Gastrocnemius medialis (tissue), 4 donors: ENCODE measurements at regions not wholly inside any gene's neighbourhood (a gene's known extent, or its start where the extent isn't known, plus 50 kb on each side); places are given as distances from the start of the nearest gene placed in this dataset.

Source experiments
- ATAC-seq, 2 donors: fragments of 150-250 bp; one replicate each; pipeline ENCODE4 v1.9.1; 2016
- DNase-seq, 2 donors: peaks; one replicate each; pipeline ENCODE4 v3.0.0-alpha.2; 2019
- H3K27ac ChIP-seq, 4 donors: fragments of 200-600 bp; sonication (generic); 1 replicate in 1 of 4; 2 replicates in 3 of 4; pipeline ENCODE4 v1.5.1; 2016 to 2018; ENCODE audit warnings: mild to moderate bottlenecking in 2 of 4, moderate library complexity in 1 of 4
- H3K27me3 ChIP-seq, 3 donors: fragments of 200-600 bp; sonication (generic) in 2 of 3; 1 replicate in 1 of 3; 2 replicates in 2 of 3; pipeline versions ENCODE4 v1.5.1 to v1.6.0; 2016 to 2019; ENCODE audit warnings: mild to moderate bottlenecking in 1 of 3, moderate library complexity in 1 of 3
- H3K36me3 ChIP-seq, 2 donors: fragments of 200-600 bp; sonication (generic) in 1 of 2; one replicate each; pipeline ENCODE4 v1.5.1; 2017 to 2018
- H3K4me1 ChIP-seq, 2 donors: fragments of 200-600 bp; sonication (generic) in 1 of 2; one replicate each; pipeline ENCODE4 v1.5.1; 2016 to 2017; ENCODE audit warnings: mild to moderate bottlenecking in 2 of 2
- H3K4me3 ChIP-seq, 4 donors: fragments of 200-600 bp; sonication (generic) in 3 of 4; 1 replicate in 1 of 4; 2 replicates in 3 of 4; pipeline ENCODE4 v1.5.1; 2016 to 2019; ENCODE audit warnings: mild to moderate bottlenecking in 2 of 4
- H3K9me3 ChIP-seq, 3 donors: fragments of 200-600 bp; sonication (generic) in 2 of 3; 1 replicate in 1 of 3; 2 replicates in 2 of 3; pipeline ENCODE4 v1.5.1; 2016 to 2019
- POLR2A ChIP-seq, 2 donors: fragments of 450-650 bp; IDR thresholded peaks; one replicate each; pipeline ENCODE4 v1.6.1; 2017; ENCODE audit warnings: antibody characterized with exemption in 2 of 2, mild to moderate bottlenecking in 2 of 2, moderate library complexity in 2 of 2
- in situ Hi-C, 4 donors: fragments of 200-750 bp; cut with MboI; loops; one replicate each; pipeline versions ENCODE4 v1.15.0 to v1.8.0; 2017; ENCODE audit warnings: low sequenced_read_pairs in 4 of 4
- intact Hi-C: fragments of 100-400 bp; cut with DNase I; formaldehyde crosslinking; loops from one replicate; pipeline ENCODE4 v1.15.1; 2023; ENCODE audit warnings: low total_unique reads
- TF ChIP-seq, protein P1 (sequence below), 5 experiments: fragments of 450-650 bp in 3 of 5; fragments of 200-600 bp in 2 of 5; sonication (generic) in 2 of 5; IDR thresholded peaks in 4 of 5; conservative IDR thresholded peaks in 1 of 5; 1 replicate in 4 of 5; 2 replicates in 1 of 5; pipeline ENCODE4 v1.5.1; 2016 to 2019; ENCODE audit warnings: antibody characterized with exemption in 5 of 5, mild to moderate bottlenecking in 3 of 5, moderate library complexity in 3 of 5

DNA sequence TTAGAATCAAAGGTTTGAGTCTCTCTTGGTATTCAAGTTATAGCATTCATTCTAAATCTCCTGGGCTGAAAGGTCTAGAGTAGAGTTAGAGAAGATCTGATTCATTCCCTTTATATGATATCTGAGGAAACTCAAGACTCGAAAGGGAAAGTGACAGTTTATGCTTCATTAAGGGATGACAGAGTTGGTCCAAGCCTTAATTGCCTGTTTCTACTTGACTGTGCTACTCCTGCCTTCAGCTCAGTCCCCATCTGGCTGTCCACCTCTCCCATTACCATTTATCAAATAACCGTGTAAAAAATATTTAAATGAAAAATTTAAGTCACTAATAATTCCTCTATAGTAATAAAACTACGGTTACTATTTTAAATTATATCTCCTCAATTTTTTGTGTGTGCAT is 537.1 kb upstream of the MEX3C start:
- Histone ChIP-seq H3K27me3 (no peaks in the 10 kb centered on the region), H3K36me3 (no peaks in the 10 kb centered on the region), H3K27ac (no peak overlapping the region), H3K4me3 (no peak overlapping the region), H3K9me3 (no peaks in the 10 kb centered on the region), H3K4me1 (no peaks in the 10 kb centered on the region)
- DNase-seq = no peak
- intact Hi-C loops = no loop called here
- no peak for ATAC-seq
- TF ChIP-seq, protein P1, sequence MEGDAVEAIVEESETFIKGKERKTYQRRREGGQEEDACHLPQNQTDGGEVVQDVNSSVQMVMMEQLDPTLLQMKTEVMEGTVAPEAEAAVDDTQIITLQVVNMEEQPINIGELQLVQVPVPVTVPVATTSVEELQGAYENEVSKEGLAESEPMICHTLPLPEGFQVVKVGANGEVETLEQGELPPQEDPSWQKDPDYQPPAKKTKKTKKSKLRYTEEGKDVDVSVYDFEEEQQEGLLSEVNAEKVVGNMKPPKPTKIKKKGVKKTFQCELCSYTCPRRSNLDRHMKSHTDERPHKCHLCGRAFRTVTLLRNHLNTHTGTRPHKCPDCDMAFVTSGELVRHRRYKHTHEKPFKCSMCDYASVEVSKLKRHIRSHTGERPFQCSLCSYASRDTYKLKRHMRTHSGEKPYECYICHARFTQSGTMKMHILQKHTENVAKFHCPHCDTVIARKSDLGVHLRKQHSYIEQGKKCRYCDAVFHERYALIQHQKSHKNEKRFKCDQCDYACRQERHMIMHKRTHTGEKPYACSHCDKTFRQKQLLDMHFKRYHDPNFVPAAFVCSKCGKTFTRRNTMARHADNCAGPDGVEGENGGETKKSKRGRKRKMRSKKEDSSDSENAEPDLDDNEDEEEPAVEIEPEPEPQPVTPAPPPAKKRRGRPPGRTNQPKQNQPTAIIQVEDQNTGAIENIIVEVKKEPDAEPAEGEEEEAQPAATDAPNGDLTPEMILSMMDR (IDR thresholded peaks at IDR 0.05 in 4 of 5, conservative IDR thresholded peaks at IDR 0.05 in 1 of 5) = no peak
- TF ChIP-seq POLR2A (IDR thresholded peaks at IDR 0.05) = no peak
- in situ Hi-C loops = no loop called here

DNA sequence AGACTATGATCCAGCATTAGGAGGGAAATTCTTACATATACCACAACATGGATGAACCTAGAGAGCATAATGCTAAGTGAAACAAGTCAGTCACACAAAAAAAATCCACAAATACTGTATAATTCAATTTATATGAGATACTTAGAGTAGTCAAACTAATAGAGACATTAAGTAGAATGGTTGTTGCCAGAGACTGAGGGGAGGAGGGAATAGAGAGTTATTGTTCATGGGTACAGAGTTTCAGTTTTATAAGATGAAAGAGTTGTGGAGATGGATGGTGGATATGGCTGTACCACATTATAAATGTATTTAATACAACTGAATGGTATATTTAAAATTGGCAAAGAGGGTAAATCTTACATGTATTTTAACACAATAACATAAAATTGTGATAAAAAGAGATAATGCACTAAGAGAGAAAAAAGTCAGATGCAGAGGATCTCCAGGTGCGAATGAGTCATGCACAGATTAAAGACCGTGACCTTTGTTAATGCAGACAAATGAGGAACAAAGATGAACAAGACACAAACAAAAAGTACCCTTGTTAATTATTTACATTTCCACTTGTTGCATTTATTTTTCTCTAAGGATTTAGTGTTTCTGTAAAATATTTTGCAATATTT is 541.7 kb upstream of the MEX3C start:
- intact Hi-C loops = no loop called here
- Histone ChIP-seq H3K4me1 (no peaks in the 10 kb centered on the region), H3K27me3 (no peaks in the 10 kb centered on the region), H3K36me3 (no peaks in the 10 kb centered on the region), H3K27ac (no peak overlapping the region), H3K4me3 (no peak overlapping the region), H3K9me3 (no peaks in the 10 kb centered on the region)
- no peak for DNase-seq
- TF ChIP-seq POLR2A (IDR thresholded peaks at IDR 0.05) = no peak
- TF ChIP-seq, protein P1 (IDR thresholded peaks at IDR 0.05 in 4 of 5, conservative IDR thresholded peaks at IDR 0.05 in 1 of 5) = no peak
- in situ Hi-C loops = no loop called here
- no peak for ATAC-seq

DNA sequence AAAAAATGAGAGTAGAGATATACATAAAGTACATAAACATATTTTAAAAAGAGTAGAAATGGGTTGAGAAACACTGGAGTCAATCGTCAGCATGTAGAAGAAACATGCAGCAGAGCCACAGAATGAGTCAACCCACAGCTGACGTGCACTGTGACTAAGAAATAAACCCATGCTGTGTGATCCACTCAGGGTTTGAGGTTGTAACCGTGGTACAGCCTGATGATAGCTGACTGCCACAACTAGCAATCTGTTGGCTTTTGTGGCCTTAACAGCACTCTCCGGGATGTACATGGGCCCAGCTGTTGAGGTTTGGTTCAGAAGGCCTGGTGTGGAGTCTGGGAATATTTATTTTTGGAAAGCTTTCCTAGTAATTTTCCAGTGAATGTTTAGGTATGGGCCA is 554.4 kb upstream of the MEX3C start:
- ATAC-seq (no peak), DNase-seq (no peak)
- Histone ChIP-seq H3K36me3 (no peaks in the 10 kb centered on the region), H3K27me3 (no peaks in the 10 kb centered on the region), H3K4me1 (no peaks in the 10 kb centered on the region), H3K9me3 (no peaks in the 10 kb centered on the region), H3K27ac (no peak overlapping the region), H3K4me3 (no peak overlapping the region)
- intact Hi-C loops (no loop called here), in situ Hi-C loops (no loop called here)
- no peak for TF ChIP-seq POLR2A (IDR thresholded peaks at IDR 0.05)
- TF ChIP-seq, protein P1 (IDR thresholded peaks at IDR 0.05 in 4 of 5, conservative IDR thresholded peaks at IDR 0.05 in 1 of 5) = no peak

DNA sequence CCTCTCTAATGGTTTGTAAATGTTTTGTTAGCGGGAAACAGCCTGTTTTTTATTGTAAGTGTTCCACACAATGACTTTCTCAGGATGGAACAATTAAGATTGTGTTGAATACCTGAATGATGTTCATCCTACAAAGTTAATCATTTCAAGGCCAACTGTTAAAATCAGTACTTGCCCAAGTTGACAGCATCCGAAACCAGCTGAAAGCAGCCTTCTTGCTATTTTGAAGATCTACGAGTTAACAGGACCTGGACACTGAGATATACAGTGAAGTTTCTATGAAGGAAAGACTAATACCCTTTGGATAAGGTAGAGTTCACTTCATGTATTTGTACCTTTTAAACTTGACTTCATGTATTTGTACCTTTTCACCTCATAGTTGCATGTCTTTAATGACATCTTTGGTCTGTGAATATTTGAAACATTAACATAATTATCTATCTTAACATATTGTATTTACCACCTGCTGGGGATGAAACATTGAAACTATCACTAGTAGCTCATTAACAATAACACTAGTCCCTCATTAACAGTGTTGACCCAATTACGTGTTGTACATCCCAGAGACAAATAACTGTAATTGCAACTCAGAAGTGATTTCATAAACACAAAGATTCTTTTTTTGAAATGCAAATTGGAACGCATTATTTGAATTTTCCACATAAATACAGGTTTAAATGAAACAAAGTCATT is 556.0 kb upstream of the MEX3C start:
- no peak overlapping the region for H3K27ac ChIP-seq
- DNase-seq (no peak), ATAC-seq (no peak)
- no peak for TF ChIP-seq POLR2A (IDR thresholded peaks at IDR 0.05)
- TF ChIP-seq, protein P1 (IDR thresholded peaks at IDR 0.05 in 4 of 5, conservative IDR thresholded peaks at IDR 0.05 in 1 of 5) = no peak
- H3K4me1 ChIP-seq = no peaks in the 10 kb centered on the region
- intact Hi-C loops = no loop called here
- no peaks in the 10 kb centered on the region for H3K9me3 ChIP-seq
- in situ Hi-C loops = no loop called here
- no peaks in the 10 kb centered on the region for H3K27me3 ChIP-seq
- H3K36me3 ChIP-seq = no peaks in the 10 kb centered on the region
- no peak overlapping the region for H3K4me3 ChIP-seq
